ENCODE measurements at regions not wholly inside any gene's neighbourhood (a gene's known extent, or its start where the extent isn't known, plus 50 kb on each side); places are given as distances from the start of the nearest gene placed in this dataset.

DNA sequence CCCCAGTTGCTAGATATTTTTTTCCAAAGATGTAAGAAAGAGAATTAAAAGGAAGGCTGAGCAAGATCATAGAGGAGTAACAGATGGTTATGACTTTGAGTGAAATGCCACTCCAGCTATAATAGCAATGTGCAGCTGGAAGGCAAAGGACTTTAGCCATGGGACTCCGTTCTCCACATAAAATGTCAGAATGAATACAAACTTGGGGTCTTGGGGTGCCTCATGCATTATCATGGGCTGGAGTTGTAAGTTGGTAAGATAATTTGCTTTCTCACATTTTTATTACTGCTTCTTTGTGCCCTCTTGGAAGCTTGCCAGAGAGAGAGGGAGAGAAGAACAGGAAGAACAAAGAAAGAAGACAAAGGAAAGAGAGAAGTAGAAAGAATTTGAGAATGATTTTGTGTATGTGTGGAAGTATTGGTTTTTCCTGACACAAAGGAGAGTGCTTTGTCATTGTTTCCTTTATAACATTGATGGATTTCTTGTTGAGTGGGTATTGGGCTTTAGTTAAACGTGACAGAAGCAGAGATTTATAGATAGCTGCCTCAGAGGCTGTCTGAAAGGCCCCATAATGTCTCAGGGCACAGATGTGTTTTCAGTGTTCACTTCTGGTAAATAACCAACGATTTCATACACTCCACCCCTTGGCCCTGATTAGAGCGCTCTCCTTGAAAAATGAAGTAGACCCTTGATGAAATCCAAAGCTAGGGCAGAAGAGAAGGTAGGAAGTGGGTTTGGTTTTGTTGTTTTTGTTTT is 715.3 kb downstream of the NR2F2 start:
- Mint-ChIP-seq H3K4me3 (no peak overlapping the region), H3K9me3 (peaks cover 7% of the 10 kb centered on the region), H3K27me3 (ENCODE audit: low read depth) (no peaks in the 10 kb centered on the region), H3K27ac (no peak overlapping the region), H3K4me1 (ENCODE audit: low read depth) (no peaks in the 10 kb centered on the region), H3K36me3 (ENCODE audit: low read depth) (no peaks in the 10 kb centered on the region)

GRCh38 chr15:97052513-97052912 is 722.0 kb downstream of the NR2F2 start:
- Mint-ChIP-seq H3K4me1 (ENCODE audit: low read depth) (no peaks in the 10 kb centered on the region), H3K9me3 (peaks cover 8% of the 10 kb centered on the region), H3K36me3 (ENCODE audit: low read depth) (no peaks in the 10 kb centered on the region), H3K27me3 (ENCODE audit: low read depth) (no peaks in the 10 kb centered on the region), H3K4me3 (no peak overlapping the region), H3K27ac (no peak overlapping the region)

DNA sequence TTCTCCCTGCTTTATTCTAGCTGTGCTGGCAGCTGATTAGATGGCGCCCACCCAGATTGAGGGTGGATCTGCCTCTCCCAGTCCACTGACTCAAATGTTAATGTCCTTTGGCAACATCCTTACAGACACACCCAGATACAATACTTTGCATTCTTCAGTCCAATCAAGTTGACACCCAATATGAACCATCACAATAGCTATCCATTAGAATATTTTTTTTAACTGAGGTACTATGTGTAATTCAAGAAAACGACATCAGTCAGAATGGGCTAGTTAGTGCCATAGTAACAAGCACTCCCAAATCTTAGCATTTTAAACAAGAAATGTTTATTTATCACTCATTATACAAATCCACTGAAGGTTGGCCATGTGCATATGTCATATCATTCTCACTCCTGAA is 723.1 kb downstream of the NR2F2 start:
- H3K9me3 Mint-ChIP-seq: peaks cover 8% of the 10 kb centered on the region
- no peak overlapping the region for H3K4me3 Mint-ChIP-seq
- no peaks in the 10 kb centered on the region for H3K36me3 Mint-ChIP-seq (ENCODE audit: low read depth)
- H3K4me1 Mint-ChIP-seq (ENCODE audit: low read depth): no peaks in the 10 kb centered on the region
- H3K27ac Mint-ChIP-seq: no peak overlapping the region
- H3K27me3 Mint-ChIP-seq (ENCODE audit: low read depth): no peaks in the 10 kb centered on the region

DNA sequence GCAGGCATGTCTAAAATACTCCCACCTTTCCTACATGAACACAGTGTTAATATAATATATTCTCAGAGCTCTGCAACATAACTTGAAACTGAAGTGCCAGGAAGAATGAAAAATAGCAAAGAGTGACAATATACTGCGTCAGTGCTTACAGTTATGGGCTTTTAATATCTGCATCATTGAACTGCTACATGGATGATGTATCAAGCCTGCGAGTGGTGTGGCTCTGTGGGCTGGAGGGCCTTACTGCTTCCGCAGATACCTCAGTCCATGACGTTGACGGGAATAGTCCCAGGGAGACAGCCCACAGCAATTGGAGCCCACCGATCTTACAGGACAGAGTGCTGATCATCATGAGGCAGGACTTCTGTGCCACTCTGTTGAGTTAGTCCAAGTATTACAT is 727.0 kb downstream of the NR2F2 start:
- Mint-ChIP-seq H3K4me1 (ENCODE audit: low read depth) (no peaks in the 10 kb centered on the region), H3K4me3 (no peak overlapping the region), H3K9me3 (no peaks in the 10 kb centered on the region), H3K36me3 (ENCODE audit: low read depth) (no peaks in the 10 kb centered on the region), H3K27ac (no peak overlapping the region), H3K27me3 (ENCODE audit: low read depth) (no peaks in the 10 kb centered on the region)

DNA sequence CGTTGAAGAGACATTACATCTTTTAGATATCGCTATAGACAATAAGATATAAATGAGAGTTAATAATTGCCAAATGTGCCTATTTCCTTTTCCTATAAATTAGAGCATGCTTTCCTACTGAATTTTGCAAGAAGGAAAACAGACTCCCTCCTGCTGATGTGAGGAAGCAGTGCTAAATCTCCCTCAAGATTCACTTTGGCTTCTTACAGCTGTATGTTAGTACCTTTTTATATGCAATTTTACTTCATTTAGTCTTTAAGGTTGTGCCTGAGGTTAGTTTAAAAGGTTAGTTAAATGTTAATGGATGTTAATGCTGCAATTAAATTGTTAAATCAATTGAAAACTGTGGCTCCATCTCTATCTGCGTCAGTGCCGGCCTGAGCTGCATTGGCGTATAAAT is 728.8 kb downstream of the NR2F2 start:
- no peaks in the 10 kb centered on the region for H3K9me3 Mint-ChIP-seq
- H3K27me3 Mint-ChIP-seq (ENCODE audit: low read depth): no peaks in the 10 kb centered on the region
- no peak overlapping the region for H3K4me3 Mint-ChIP-seq
- no peak overlapping the region for H3K27ac Mint-ChIP-seq
- no peaks in the 10 kb centered on the region for H3K36me3 Mint-ChIP-seq (ENCODE audit: low read depth)
- H3K4me1 Mint-ChIP-seq (ENCODE audit: low read depth): no peaks in the 10 kb centered on the region

DNA sequence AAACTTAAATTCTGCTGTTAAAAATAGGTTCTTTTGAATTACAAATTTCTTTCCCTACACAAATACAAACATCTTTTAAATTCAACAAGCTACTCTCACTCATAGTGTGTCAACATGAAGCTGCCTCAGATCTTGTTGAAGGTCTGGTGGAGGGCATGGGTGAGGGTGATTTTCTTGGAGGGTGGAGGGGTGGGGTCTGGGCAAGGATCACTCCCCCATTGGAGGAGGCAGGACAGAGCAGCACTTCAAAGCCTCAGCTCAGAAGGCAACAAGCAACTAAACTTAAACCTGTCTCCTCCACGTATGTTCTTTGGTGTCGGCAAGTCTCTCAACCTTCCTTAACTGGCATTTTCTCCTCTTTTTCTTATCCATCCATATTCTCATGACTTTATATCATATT is 730.9 kb downstream of the NR2F2 start:
- no peaks in the 10 kb centered on the region for H3K36me3 Mint-ChIP-seq (ENCODE audit: low read depth)
- no peaks in the 10 kb centered on the region for H3K27me3 Mint-ChIP-seq (ENCODE audit: low read depth)
- no peak overlapping the region for H3K4me3 Mint-ChIP-seq
- no peak overlapping the region for H3K27ac Mint-ChIP-seq
- no peaks in the 10 kb centered on the region for H3K9me3 Mint-ChIP-seq
- no peaks in the 10 kb centered on the region for H3K4me1 Mint-ChIP-seq (ENCODE audit: low read depth)

DNA sequence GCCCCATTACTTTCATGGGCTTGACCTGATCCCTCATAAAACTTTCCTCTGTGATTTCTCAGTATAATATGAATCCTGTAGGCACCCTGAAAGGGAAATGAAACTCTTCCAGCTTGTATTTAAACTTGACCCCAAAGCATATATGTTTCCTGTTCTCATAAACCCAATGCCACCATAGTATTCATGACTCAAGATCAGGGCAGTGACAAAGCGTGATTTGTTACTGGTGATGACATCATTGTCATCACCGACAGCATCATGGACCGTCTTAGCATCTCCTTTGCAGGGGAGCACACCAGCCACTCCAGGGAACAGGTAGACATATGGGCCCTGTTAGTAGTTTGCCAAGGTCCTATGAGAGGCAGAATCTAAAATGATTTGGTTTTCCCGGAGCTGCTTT is 741.2 kb downstream of the NR2F2 start:
- no peaks in the 10 kb centered on the region for H3K36me3 Mint-ChIP-seq (ENCODE audit: low read depth)
- H3K27ac Mint-ChIP-seq: no peak overlapping the region
- no peak overlapping the region for H3K4me3 Mint-ChIP-seq
- peaks cover 11% of the 10 kb centered on the region for H3K9me3 Mint-ChIP-seq
- H3K4me1 Mint-ChIP-seq (ENCODE audit: low read depth): no peaks in the 10 kb centered on the region
- no peaks in the 10 kb centered on the region for H3K27me3 Mint-ChIP-seq (ENCODE audit: low read depth)

DNA sequence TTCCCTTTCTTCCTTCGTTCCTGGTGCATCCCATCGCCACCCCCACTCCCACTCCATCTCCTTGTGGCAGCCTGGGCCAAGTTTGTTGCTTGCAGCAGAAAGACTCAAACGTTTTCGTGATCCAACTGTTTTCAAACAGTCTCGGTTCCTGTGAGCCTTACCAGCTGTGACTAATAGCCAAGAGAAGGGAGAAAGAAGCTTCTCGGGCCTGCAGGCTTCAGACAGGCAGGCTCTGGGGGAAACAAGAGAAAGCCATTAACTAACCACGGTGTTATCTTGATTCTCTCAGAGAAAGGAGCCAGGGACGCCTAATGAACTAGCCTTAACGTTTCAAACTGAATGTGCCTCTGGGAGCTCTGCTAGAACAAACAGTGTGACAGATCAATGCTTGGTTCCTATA is 742.0 kb downstream of the NR2F2 start:
- H3K4me1 Mint-ChIP-seq (ENCODE audit: low read depth): no peaks in the 10 kb centered on the region
- no peaks in the 10 kb centered on the region for H3K27me3 Mint-ChIP-seq (ENCODE audit: low read depth)
- peaks cover 11% of the 10 kb centered on the region for H3K9me3 Mint-ChIP-seq
- no peak overlapping the region for H3K4me3 Mint-ChIP-seq
- no peak overlapping the region for H3K27ac Mint-ChIP-seq
- no peaks in the 10 kb centered on the region for H3K36me3 Mint-ChIP-seq (ENCODE audit: low read depth)

GRCh38 chr15:97076011-97076410 is 745.5 kb downstream of the NR2F2 start:
- Mint-ChIP-seq H3K27ac (no peak overlapping the region), H3K4me1 (ENCODE audit: low read depth) (no peaks in the 10 kb centered on the region), H3K9me3 (peaks cover 5% of the 10 kb centered on the region), H3K36me3 (ENCODE audit: low read depth) (no peaks in the 10 kb centered on the region), H3K4me3 (no peak overlapping the region), H3K27me3 (ENCODE audit: low read depth) (no peaks in the 10 kb centered on the region)

- no peaks in the 10 kb centered on the region for H3K4me1 Mint-ChIP-seq (ENCODE audit: low read depth)
Measured at GRCh38 chr15:97077975-97078374, 747.5 kb downstream of the NR2F2 start.

DNA sequence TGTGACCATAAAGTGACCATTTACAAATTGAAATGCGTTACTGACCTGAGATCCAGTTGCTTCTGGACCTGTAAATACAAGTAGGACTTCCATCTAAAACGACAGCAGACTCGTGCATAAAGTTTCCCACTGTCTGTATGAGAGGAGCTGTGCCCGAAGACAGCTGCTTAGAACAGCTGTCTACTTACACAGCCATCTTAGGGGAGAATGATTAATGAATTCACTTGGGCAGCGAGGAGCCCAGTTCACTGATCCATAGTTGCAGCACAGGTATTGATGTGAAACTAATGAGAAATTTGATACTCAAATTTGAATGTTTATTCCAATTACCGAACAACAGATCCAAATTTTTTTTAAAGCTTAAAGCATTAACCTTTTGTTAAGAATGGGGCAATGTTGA is 748.1 kb downstream of the NR2F2 start:
- peaks cover 5% of the 10 kb centered on the region for H3K9me3 Mint-ChIP-seq
- no peaks in the 10 kb centered on the region for H3K4me1 Mint-ChIP-seq (ENCODE audit: low read depth)
- no peaks in the 10 kb centered on the region for H3K36me3 Mint-ChIP-seq (ENCODE audit: low read depth)

More at GRCh38 chr15:97077975-97078374, 747.5 kb downstream of the NR2F2 start:
- no peaks in the 10 kb centered on the region for H3K27me3 Mint-ChIP-seq (ENCODE audit: low read depth)
- no peak overlapping the region for H3K4me3 Mint-ChIP-seq
- H3K9me3 Mint-ChIP-seq: peaks cover 5% of the 10 kb centered on the region
- no peak overlapping the region for H3K27ac Mint-ChIP-seq
- H3K36me3 Mint-ChIP-seq (ENCODE audit: low read depth): no peaks in the 10 kb centered on the region

DNA sequence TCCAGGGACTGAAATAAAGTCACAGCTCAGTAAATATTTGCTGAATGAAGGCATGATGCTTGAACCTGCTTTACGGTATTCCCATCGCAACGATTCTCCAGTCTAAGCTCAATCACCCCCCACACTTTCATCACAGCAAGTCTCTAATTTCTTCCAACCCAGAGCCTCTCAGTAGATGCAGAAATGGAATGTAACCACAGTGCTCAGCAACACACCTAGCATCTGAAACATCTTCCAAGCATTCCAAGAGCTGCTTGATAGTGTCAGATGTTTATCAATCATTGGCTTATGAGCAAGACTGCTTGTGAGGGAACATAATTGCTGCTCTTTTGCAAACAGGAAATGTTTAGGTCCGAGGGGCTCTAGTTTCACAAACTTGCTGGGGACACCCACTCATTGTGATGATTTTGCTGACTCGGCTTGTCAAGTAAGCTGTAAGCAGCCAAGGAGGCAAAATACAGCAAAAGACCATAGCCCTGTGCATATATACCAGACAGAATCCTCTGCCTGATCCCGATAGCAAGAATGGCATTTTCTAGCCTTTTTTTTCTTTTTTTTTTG is 751.2 kb downstream of the NR2F2 start:
- peaks cover 11% of the 10 kb centered on the region for H3K9me3 Mint-ChIP-seq
- H3K27ac Mint-ChIP-seq: no peak overlapping the region
- no peaks in the 10 kb centered on the region for H3K4me1 Mint-ChIP-seq (ENCODE audit: low read depth)
- H3K27me3 Mint-ChIP-seq (ENCODE audit: low read depth): no peaks in the 10 kb centered on the region
- H3K36me3 Mint-ChIP-seq (ENCODE audit: low read depth): no peaks in the 10 kb centered on the region
- H3K4me3 Mint-ChIP-seq: no peak overlapping the region

More for the DNA sequence above, 748.1 kb downstream of the NR2F2 start:
- H3K27me3 Mint-ChIP-seq (ENCODE audit: low read depth): no peaks in the 10 kb centered on the region
- no peak overlapping the region for H3K27ac Mint-ChIP-seq
- no peak overlapping the region for H3K4me3 Mint-ChIP-seq

- Mint-ChIP-seq H3K9me3 (peaks cover 11% of the 10 kb centered on the region), H3K27me3 (ENCODE audit: low read depth) (no peaks in the 10 kb centered on the region), H3K36me3 (ENCODE audit: low read depth) (no peaks in the 10 kb centered on the region), H3K27ac (no peak overlapping the region), H3K4me1 (ENCODE audit: low read depth) (no peaks in the 10 kb centered on the region), H3K4me3 (no peak overlapping the region)
Measured at GRCh38 chr15:97082830-97083229, 752.3 kb downstream of the NR2F2 start.

GRCh38 chr15:97084650-97085049 is 754.1 kb downstream of the NR2F2 start:
- Mint-ChIP-seq H3K4me3 (no peak overlapping the region), H3K27ac (no peak overlapping the region), H3K4me1 (ENCODE audit: low read depth) (no peaks in the 10 kb centered on the region), H3K27me3 (ENCODE audit: low read depth) (no peaks in the 10 kb centered on the region), H3K9me3 (peaks cover 9% of the 10 kb centered on the region), H3K36me3 (ENCODE audit: low read depth) (no peaks in the 10 kb centered on the region)

DNA sequence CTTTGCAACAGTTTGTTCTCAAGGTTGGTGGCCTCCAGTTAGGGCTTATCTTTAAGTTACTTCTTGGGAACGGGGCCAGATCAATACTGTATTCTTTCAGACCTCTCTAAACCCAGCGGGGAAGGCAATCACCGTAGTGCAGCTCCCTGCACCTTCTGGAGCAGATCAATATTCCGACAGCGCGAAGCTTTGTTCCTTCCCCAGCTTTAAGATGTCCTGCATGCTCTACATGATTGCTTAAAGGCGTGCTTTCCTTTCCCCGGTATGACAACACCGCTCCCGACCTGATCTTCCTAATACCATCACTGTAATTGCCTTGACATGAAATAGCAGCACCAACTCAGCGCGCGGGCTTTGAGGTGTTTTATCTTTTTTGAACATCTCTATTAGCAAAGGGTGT is 755.2 kb downstream of the NR2F2 start:
- Mint-ChIP-seq H3K4me3 (no peak overlapping the region), H3K27ac (no peak overlapping the region), H3K27me3 (ENCODE audit: low read depth) (no peaks in the 10 kb centered on the region), H3K9me3 (peaks cover 6% of the 10 kb centered on the region), H3K4me1 (ENCODE audit: low read depth) (no peaks in the 10 kb centered on the region), H3K36me3 (ENCODE audit: low read depth) (no peaks in the 10 kb centered on the region)
